ENCODE measurements at regions not wholly inside any gene's neighbourhood (a gene's known extent, or its start where the extent isn't known, plus 50 kb on each side); places are given as distances from the start of the nearest gene placed in this dataset.

GRCh38 chr3:70840106-70840870 is 527.9 kb upstream of the MDFIC2 start:
- no peak for DNase-seq (ENCODE audit: low read depth)

GRCh38 chr3:70833239-70833960 is 521.0 kb upstream of the MDFIC2 start:
- DNase-seq (ENCODE audit: low read depth): no peak

- DNase-seq (ENCODE audit: low read depth): no peak
Measured at GRCh38 chr3:70832834-70833205, 520.4 kb upstream of the MDFIC2 start.

- DNase-seq (ENCODE audit: low read depth): peak; percentile 46
Measured at GRCh38 chr3:70832089-70832833, 519.8 kb upstream of the MDFIC2 start.

GRCh38 chr3:70829092-70829491 is 516.7 kb upstream of the MDFIC2 start:
- DNase-seq (ENCODE audit: low read depth): no peak

- DNase-seq (ENCODE audit: low read depth): peak; percentile 56
Measured at GRCh38 chr3:70824773-70825172, 512.3 kb upstream of the MDFIC2 start.

- DNase-seq (ENCODE audit: low read depth): peak; percentile 46
Measured at GRCh38 chr3:70824078-70824477, 511.6 kb upstream of the MDFIC2 start.

- no peak for DNase-seq (ENCODE audit: low read depth)
Measured at GRCh38 chr3:70823622-70824021, 511.2 kb upstream of the MDFIC2 start.

- no peak for DNase-seq (ENCODE audit: low read depth)
Measured at GRCh38 chr3:70822669-70823068, 510.2 kb upstream of the MDFIC2 start.

- no peak for DNase-seq (ENCODE audit: low read depth)
Measured at GRCh38 chr3:70821602-70822001, 509.2 kb upstream of the MDFIC2 start.

GRCh38 chr3:70820397-70820796 is 508.0 kb upstream of the MDFIC2 start:
- no peak for DNase-seq (ENCODE audit: low read depth)

- no peak for DNase-seq (ENCODE audit: low read depth)
Measured at GRCh38 chr3:70818145-70818544, 505.7 kb upstream of the MDFIC2 start.

- DNase-seq (ENCODE audit: low read depth): no peak
Measured at GRCh38 chr3:70816346-70816745, 503.9 kb upstream of the MDFIC2 start.

GRCh38 chr3:70815817-70816216 is 503.4 kb upstream of the MDFIC2 start:
- no peak for DNase-seq (ENCODE audit: low read depth)

GRCh38 chr3:70813311-70813710 is 500.9 kb upstream of the MDFIC2 start:
- DNase-seq (ENCODE audit: low read depth): no peak

- DNase-seq (ENCODE audit: low read depth): peak; percentile 75
Measured at GRCh38 chr3:70811880-70812279, 499.4 kb upstream of the MDFIC2 start.

GRCh38 chr3:70808881-70809280 is 496.4 kb upstream of the MDFIC2 start:
- no peak for DNase-seq (ENCODE audit: low read depth)

GRCh38 chr3:70806556-70806955 is 494.1 kb upstream of the MDFIC2 start:
- no peak for DNase-seq (ENCODE audit: low read depth)

GRCh38 chr3:70806021-70806420 is 493.6 kb upstream of the MDFIC2 start:
- DNase-seq (ENCODE audit: low read depth): no peak

- DNase-seq (ENCODE audit: low read depth): peak; percentile 48
Measured at GRCh38 chr3:70805061-70805889, 492.8 kb upstream of the MDFIC2 start.

GRCh38 chr3:70803891-70804290 is 491.5 kb upstream of the MDFIC2 start:
- DNase-seq (ENCODE audit: low read depth): no peak

- no peak for DNase-seq (ENCODE audit: low read depth)
Measured at GRCh38 chr3:70803319-70803718, 490.9 kb upstream of the MDFIC2 start.

Data from fibroblast of the conjunctiva (primary cell).